ENCODE measurements at regions not wholly inside any gene's neighbourhood (a gene's known extent, or its start where the extent isn't known, plus 50 kb on each side); places are given as distances from the start of the nearest gene placed in this dataset.

DNA sequence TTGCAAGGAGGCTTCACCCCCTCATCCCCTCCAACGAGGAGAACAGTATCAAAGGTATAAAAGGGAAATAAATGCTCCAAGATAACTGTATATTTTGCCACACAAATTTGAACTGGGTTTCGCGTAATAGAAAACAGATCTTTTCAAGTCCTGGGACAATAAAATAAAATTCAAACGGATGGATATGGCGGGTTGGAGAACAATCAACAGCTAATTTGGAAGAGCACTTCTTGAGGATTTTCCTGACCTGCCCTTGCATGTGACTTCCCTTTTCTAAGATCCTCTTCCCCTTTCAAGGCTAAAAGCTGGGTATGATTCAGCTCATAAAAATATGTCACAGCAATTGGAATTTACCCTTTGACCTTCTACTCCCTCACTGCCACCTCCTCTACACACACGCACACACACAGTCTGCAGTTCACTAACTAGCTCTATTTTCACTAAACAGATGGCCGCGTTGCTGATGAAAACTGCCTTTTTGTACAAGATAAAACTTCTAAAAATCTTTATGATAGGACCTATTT, 386.9 kb downstream of the FIGN start:
- DNase-seq (peak; percentile 91), ATAC-seq (peak; percentile 74)
- Histone ChIP-seq H3K27me3 (ENCODE audit: low read length) (no peaks in the 10 kb centered on the region), H3K4me1 (ENCODE audit: insufficient read depth, low read length) (peaks cover 25% of the 10 kb centered on the region), H3K79me2 (ENCODE audit: low read length) (no peaks in the 10 kb centered on the region), H3F3A (ENCODE audit: low read length, unreplicated experiment) (no peaks in the 10 kb centered on the region), H3K36me3 (ENCODE audit: low read depth, low read length) (no peaks in the 10 kb centered on the region), H3K9me2 (replicated peaks; ENCODE audit: low read length) (no peaks in the 10 kb centered on the region), H3K4me2 (ENCODE audit: low read length) (peak overlapping the region; percentile 83), H3K4me3 (ENCODE audit: low read length) (peak overlapping the region; percentile 57), H3K27ac (ENCODE audit: low read length) (0 out of 2 replicates have a peak overlapping the region, but pooled peaks have one; percentile 11), H2AFZ (ENCODE audit: low read length) (peak overlapping the region; percentile 80), H3K9me3 (ENCODE audit: low read length) (no peaks in the 10 kb centered on the region), H4K20me1 (ENCODE audit: low read length) (no peaks in the 10 kb centered on the region), H3K9ac (ENCODE audit: low read length) (no peak overlapping the region)
- CTCF ChIA-PET: no interaction called here
- POLR2A ChIA-PET (ENCODE audit: unreplicated experiment): no interaction called here
- intact Hi-C loops (cut with micrococcal nuclease): loop anchor here (5.0 kb wide), 5 partner anchors 103 to 1148 kb away; partner anchors contain the start of gene FIGN
- TF ChIP-seq EZH2phosphoT487 (IDR thresholded peaks at IDR 0.05; ENCODE audit: borderline replicate concordance, low read length): no peak
- no peak for TF ChIP-seq CTCF (conservative IDR thresholded peaks at IDR 0.05; ENCODE audit: low read depth, low read length)
- TF ChIP-seq EZH2 (IDR thresholded peaks at IDR 0.05; ENCODE audit: low read length, unreplicated experiment): no peak
- BruUV-seq (replicated peaks): TSS peak; percentile 46

- H3K79me2 ChIP-seq (ENCODE audit: low read length): no peaks in the 10 kb centered on the region
- no peaks in the 10 kb centered on the region for H4K20me1 ChIP-seq (ENCODE audit: low read length)
- peaks cover 25% of the 10 kb centered on the region for H3K4me1 ChIP-seq (ENCODE audit: insufficient read depth, low read length)
- peak overlapping the region; percentile 57 for H3K4me3 ChIP-seq (ENCODE audit: low read length)
- DNase-seq: peak; percentile 75
- ChIA-PET CTCF (no interaction called here), POLR2A (ENCODE audit: unreplicated experiment) (no interaction called here)
- peak overlapping the region; percentile 83 for H3K4me2 ChIP-seq (ENCODE audit: low read length)
- H3K9me3 ChIP-seq (ENCODE audit: low read length): no peaks in the 10 kb centered on the region
- H3K27me3 ChIP-seq (ENCODE audit: low read length): no peaks in the 10 kb centered on the region
- no peak overlapping the region; the same call in 1 of the 2 replicates for H3K9ac ChIP-seq (ENCODE audit: low read length)
- ATAC-seq: peak; percentile 73
- TF ChIP-seq EZH2 (IDR thresholded peaks at IDR 0.05; ENCODE audit: low read length, unreplicated experiment): no peak
- no peak for TF ChIP-seq EZH2phosphoT487 (IDR thresholded peaks at IDR 0.05; ENCODE audit: borderline replicate concordance, low read length)
- TF ChIP-seq CTCF (conservative IDR thresholded peaks at IDR 0.05; ENCODE audit: low read depth, low read length): no peak
- peak overlapping the region; percentile 80 for H2AFZ ChIP-seq (ENCODE audit: low read length)
- TSS peak; percentile 67 for BruUV-seq (replicated peaks)
- intact Hi-C loops (cut with micrococcal nuclease): loop anchor here (5.0 kb wide), 5 partner anchors 104 to 1149 kb away; partner anchors contain the start of gene FIGN
- H3F3A ChIP-seq (ENCODE audit: low read length, unreplicated experiment): no peaks in the 10 kb centered on the region
- H3K36me3 ChIP-seq (ENCODE audit: low read depth, low read length): no peaks in the 10 kb centered on the region
- H3K9me2 ChIP-seq (replicated peaks; ENCODE audit: low read length): no peaks in the 10 kb centered on the region
- H3K27ac ChIP-seq (ENCODE audit: low read length): peak overlapping the region; percentile 11
Observed at GRCh38 chr2:163347982-163348856, 387.6 kb downstream of the FIGN start.

Data from PC-3 (cell line).